Loucy (cell line): ENCODE measurements at regions not wholly inside any gene's neighbourhood (a gene's known extent, or its start where the extent isn't known, plus 50 kb on each side); places are given as distances from the start of the nearest gene placed in this dataset.

Experiments used
- H2AFZ ChIP-seq: fragments of 200-600 bp; sonication (generic); 2 replicates; pipeline ENCODE4 v1.6.0; 2016; ENCODE audit warnings: antibody characterized with exemption, mild to moderate bottlenecking, low read length, moderate library complexity
- H3F3A ChIP-seq: fragments of 200-600 bp; 2 replicates; pipeline ENCODE4 v1.6.0; 2016; ENCODE audit warnings: antibody characterized with exemption, low read depth, mild to moderate bottlenecking
- H3K27me3 ChIP-seq: fragments of 200-600 bp; sonication (generic); 2 replicates; pipeline ENCODE4 v1.6.1; 2014; ENCODE audit warnings: low read length, mild to moderate bottlenecking; ENCODE audit not compliant: insufficient read depth, poor library complexity, severe bottlenecking
- H3K36me3 ChIP-seq: fragments of 200-600 bp; sonication (generic); 2 replicates; pipeline ENCODE4 v1.6.1; 2016; ENCODE audit warnings: low read length; ENCODE audit not compliant: insufficient read depth
- H3K4me1 ChIP-seq: fragments of 200-600 bp; sonication (generic); 2 replicates; pipeline ENCODE4 v1.5.1; 2014; ENCODE audit warnings: low read length, mild to moderate bottlenecking; ENCODE audit not compliant: insufficient read depth, poor library complexity, severe bottlenecking
- H3K4me2 ChIP-seq: fragments of 200-600 bp; sonication (generic); 2 replicates; pipeline ENCODE4 v1.6.0; 2014; ENCODE audit warnings: antibody characterized with exemption, low read length, low read depth, mild to moderate bottlenecking; ENCODE audit not compliant: poor library complexity, severe bottlenecking
- H3K4me3 ChIP-seq: fragments of 200-600 bp; sonication (generic); 2 replicates; pipeline ENCODE4 v1.5.1; 2014; ENCODE audit warnings: low read length, mild to moderate bottlenecking, mixed read lengths; ENCODE audit not compliant: poor library complexity, severe bottlenecking
- H3K79me2 ChIP-seq: fragments of 200-600 bp; sonication (generic); 2 replicates; pipeline ENCODE4 v1.6.1; 2014; ENCODE audit warnings: low read length; ENCODE audit not compliant: insufficient read depth
- H3K9ac ChIP-seq: fragments of 200-600 bp; sonication (generic); 2 replicates; pipeline ENCODE4 v1.6.0; 2014; ENCODE audit warnings: mild to moderate bottlenecking, low read depth, low read length, moderate library complexity; ENCODE audit not compliant: poor library complexity, severe bottlenecking
- H3K9me2 ChIP-seq: fragments of 200-600 bp; sonication (generic); replicated peaks from 2 replicates; pipeline ENCODE4 v1.6.1; 2016; ENCODE audit warnings: low read depth, low read length, mixed read lengths
- H3K9me3 ChIP-seq: fragments of 200-600 bp; sonication (generic); 2 replicates; pipeline ENCODE4 v1.6.1; 2014; ENCODE audit warnings: mild to moderate bottlenecking, antibody characterized with exemption, low read length, low read depth; ENCODE audit not compliant: insufficient read depth
- H4K20me1 ChIP-seq: fragments of 200-600 bp; sonication (generic); 2 replicates; pipeline ENCODE4 v1.6.0; 2014; ENCODE audit warnings: antibody characterized with exemption, low read length, mild to moderate bottlenecking; ENCODE audit not compliant: insufficient read depth, poor library complexity, severe bottlenecking
- CTCF ChIP-seq: fragments of 200-600 bp; sonication (generic); conservative IDR thresholded peaks from 2 replicates; pipeline ENCODE4 v1.5.1; 2014; ENCODE audit warnings: mild to moderate bottlenecking, antibody characterized with exemption, low read length
- EZH2phosphoT487 ChIP-seq: fragments of 200-600 bp; IDR thresholded peaks from 2 replicates; pipeline ENCODE4 v1.6.1; 2018; ENCODE audit warnings: antibody characterized with exemption, mild to moderate bottlenecking, moderate library complexity, borderline replicate concordance

GRCh38 chr12:131331148-131331750, 377.5 kb downstream of the ADGRD1 start:
- Histone ChIP-seq H4K20me1 (no peaks in the 10 kb centered on the region), H3K4me1 (no peaks in the 10 kb centered on the region), H3K9ac (no peak overlapping the region), H3K4me3 (no peak overlapping the region), H3K4me2 (no peak overlapping the region), H2AFZ (no peak overlapping the region), H3K27me3 (no peaks in the 10 kb centered on the region), H3K9me3 (no peaks in the 10 kb centered on the region; the same call in 1 of the 2 replicates), H3K79me2 (no peaks in the 10 kb centered on the region), H3K36me3 (no peaks in the 10 kb centered on the region), H3K9me2 (no peaks in the 10 kb centered on the region), H3F3A (no peaks in the 10 kb centered on the region)
- TF ChIP-seq CTCF (no peak), EZH2phosphoT487 (no peak)

- Histone ChIP-seq H3K9me3 (no peaks in the 10 kb centered on the region; the same call in 1 of the 2 replicates), H3K4me2 (no peak overlapping the region), H4K20me1 (no peaks in the 10 kb centered on the region), H3K4me1 (no peaks in the 10 kb centered on the region), H3K27me3 (no peaks in the 10 kb centered on the region), H3F3A (no peaks in the 10 kb centered on the region), H3K9ac (no peak overlapping the region), H3K79me2 (no peaks in the 10 kb centered on the region), H3K9me2 (no peaks in the 10 kb centered on the region), H3K36me3 (no peaks in the 10 kb centered on the region), H2AFZ (no peak overlapping the region), H3K4me3 (no peak overlapping the region)
- TF ChIP-seq EZH2phosphoT487, result no peak
- no peak for TF ChIP-seq CTCF
Measured at GRCh38 chr12:131332224-131332623, 378.5 kb downstream of the ADGRD1 start.

- Histone ChIP-seq H2AFZ (no peak overlapping the region), H3K4me2 (no peak overlapping the region), H3F3A (no peaks in the 10 kb centered on the region), H3K4me3 (no peak overlapping the region), H3K9ac (no peak overlapping the region), H3K9me2 (no peaks in the 10 kb centered on the region), H4K20me1 (no peaks in the 10 kb centered on the region), H3K79me2 (no peaks in the 10 kb centered on the region), H3K36me3 (no peaks in the 10 kb centered on the region), H3K4me1 (no peaks in the 10 kb centered on the region), H3K9me3 (no peaks in the 10 kb centered on the region; the same call in 1 of the 2 replicates), H3K27me3 (no peaks in the 10 kb centered on the region)
- TF ChIP-seq CTCF (no peak), EZH2phosphoT487 (no peak)
Measured at GRCh38 chr12:131333136-131333535, 377.8 kb upstream of the SFSWAP start.
